GM19455 (cell line): ENCODE measurements at regions not wholly inside any gene's neighbourhood (a gene's known extent, or its start where the extent isn't known, plus 50 kb on each side); places are given as distances from the start of the nearest gene placed in this dataset.
"Not testable (repeated sequence)": the region's sequence is repeated elsewhere in the genome, so short reads cannot be mapped to it uniquely, and the experiment has no call there.

Experiments used
- ATAC-seq: cut with Tn5 transposase; IDR thresholded peaks from one replicate; pipeline ENCODE4 v1.9.1; 2021; ENCODE audit not compliant: unreplicated experiment

DNA sequence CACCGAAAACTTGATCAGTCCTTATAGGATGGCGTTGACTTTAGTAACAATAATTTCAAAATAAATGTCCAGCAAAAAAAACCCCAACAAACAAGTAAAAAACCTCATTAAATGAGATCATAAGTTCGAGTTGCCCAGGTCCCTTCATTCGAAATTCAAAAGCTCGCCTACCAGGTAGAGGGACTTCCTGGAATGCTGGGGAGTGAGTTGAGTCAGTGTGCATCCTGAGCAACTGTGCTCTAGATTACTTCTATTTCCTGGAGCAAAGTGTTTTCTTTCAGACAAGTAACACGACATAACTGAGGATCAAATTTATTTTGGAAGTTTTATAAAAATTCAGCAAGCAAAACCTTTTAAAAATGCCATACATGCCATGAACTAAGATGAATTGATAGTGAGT, 511.9 kb upstream of the CITED2 start:
- no peak for ATAC-seq

DNA sequence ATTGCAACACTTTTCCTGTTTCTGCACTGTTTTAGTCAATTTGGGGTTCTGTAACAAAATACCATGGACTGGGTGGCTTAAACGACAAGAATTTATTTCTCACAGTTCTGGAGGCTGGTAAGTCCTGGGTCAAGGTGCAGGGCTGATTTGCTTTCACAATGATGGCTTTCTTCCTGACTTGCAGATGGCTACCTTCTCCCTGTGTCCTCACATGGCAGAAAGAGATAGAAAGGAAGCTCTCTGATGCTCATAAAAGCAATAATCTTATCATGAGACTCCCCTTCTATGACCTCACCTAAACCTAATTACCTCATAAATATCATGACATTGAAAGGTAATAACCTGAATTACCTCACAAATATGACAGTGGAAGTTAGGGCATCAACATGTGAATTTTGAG, 511.5 kb upstream of the CITED2 start:
- no peak for ATAC-seq

DNA sequence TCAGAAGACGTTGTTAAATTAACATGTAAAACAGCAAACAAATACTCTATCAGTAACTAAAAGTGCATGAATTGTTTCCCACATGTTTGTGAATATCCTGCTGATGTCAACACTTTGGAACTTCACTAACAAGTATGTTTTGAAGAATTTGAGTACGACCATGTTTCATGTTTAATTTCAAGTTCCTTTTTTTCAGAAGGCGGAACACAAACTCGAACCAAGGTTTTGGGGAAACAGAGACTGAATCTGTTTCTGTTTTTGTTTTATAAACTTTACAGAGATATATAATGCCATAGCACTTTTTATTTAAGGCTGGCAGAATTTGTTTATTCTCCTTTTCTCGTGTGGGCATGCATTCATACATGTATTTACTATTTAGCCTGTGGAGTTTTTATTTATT, 509.3 kb upstream of the CITED2 start:
- no peak for ATAC-seq

DNA sequence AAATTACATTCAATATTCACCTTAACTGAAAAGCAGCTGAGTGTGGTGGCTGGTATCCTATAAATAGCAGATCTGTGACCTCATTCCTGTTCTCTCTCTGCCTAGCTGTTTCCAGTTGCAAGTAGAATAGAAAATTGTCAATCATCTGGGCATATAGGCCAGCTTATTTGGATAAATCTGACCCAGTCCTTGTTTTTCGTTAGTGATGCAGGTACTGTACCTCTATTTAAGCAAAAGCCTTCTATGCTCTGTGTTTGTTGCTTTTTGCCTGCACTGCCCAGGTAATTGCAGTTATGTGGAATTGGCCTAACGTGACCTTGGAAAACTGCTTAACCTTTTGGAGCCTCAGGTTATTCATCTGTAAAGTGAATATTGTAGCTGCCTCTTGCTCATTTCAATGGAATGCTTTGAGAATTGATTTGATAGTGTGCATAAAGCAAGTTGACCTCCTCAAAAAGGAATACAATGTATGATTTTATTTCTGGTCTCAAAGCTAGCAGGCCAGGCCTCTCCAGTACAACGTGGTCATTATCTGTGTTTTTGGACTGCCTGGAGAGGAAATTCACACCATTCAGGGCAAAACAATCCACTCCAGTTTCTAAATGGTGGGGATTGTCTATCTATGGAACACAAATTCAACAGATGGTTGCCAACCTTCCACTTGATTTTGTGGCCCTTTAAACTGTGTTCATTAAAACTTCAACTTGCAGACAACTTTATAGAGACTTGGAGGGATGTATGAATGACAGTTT, 508.7 kb upstream of the CITED2 start:
- ATAC-seq, result no peak

DNA sequence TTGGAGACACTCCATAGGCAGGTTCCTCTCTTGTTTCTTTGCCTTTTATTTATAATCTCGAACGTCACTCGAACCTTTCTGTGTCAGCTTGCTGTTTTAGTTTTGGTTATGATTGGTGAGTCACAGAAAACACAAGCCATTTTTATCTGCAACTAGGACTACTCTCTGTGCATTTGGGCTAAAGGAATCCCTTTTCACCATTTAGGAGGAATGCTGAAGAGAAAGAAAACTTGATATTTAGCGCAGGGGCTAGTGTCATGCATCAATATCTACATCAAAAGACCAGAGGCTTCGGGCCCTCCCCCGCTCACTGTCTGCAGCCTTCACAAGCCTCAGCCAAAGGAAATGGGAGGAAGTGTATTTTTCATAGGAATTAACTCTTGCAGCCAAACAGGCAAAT, 507.8 kb upstream of the CITED2 start:
- ATAC-seq, result no peak

DNA sequence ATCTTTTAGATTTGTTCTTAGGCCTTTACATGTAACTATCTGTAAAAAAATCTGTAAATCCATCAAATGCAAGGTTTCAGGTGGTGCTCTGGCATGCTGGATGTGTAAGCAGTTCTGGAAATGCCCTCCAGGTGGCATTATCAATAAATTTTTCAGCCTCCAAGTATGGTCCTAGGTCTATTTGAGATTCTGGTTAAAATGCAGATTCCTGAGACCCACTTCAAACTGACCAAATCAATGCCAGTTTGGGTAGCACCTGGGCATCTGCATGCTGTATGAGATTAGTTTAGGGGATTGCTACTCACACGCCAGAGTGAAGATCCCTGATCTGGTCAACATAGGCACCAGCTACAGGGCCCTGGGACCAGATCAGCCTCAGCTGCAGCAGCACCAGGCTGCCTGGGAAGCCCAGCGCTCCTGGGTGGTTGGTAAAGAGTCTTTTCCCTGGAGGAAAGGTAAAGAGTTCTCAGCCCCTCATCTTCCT, 507.3 kb upstream of the CITED2 start:
- ATAC-seq, result peak; percentile 82

DNA sequence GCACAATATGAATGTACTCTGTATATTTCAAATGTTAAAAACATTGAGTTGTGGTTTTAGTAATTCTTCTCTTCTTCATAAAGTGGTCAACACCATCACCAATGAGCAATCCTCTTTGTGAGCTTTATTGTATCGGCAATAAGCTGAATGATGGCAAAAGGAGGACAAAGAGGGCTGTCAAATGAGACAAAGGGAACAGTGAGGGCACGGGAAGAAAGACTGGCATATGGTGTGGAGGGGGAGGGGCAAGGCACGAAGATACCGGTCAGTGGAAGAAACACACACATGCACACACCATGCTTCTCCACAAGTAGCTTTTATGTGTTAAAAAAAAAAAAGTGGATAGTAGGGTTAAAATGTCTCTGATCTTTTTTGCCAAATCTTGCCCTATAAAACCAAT, 506.8 kb upstream of the CITED2 start:
- ATAC-seq, result no peak

- ATAC-seq, result no peak
These were observed 505.4 kb upstream of the CITED2 start for GRCh38 chr6:139879823-139880356.

DNA sequence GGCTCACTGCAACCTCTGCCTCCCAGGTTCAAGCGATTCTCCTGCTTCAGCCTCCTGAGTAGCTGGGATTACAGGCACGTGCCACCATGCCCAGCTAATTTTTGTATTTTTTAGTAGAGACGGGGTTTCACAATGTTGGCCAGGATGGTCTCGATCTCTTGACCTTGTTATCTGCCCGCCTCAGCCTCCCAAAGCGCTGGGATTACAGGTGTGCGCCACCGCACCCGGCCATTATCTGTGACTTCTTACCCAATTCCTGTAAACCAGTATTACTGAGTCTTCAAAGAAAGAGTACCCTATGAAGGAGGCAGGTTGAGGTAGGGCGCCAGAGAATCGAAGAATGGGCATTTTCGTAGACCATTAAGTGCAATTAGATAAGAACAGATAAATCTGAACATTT, 504.8 kb upstream of the CITED2 start:
- ATAC-seq, result not testable (repeated sequence)

GRCh38 chr6:139877828-139878405, 503.5 kb upstream of the CITED2 start:
- ATAC-seq, result no peak

GRCh38 chr6:139872665-139873064, 498.2 kb upstream of the CITED2 start:
- no peak for ATAC-seq

DNA sequence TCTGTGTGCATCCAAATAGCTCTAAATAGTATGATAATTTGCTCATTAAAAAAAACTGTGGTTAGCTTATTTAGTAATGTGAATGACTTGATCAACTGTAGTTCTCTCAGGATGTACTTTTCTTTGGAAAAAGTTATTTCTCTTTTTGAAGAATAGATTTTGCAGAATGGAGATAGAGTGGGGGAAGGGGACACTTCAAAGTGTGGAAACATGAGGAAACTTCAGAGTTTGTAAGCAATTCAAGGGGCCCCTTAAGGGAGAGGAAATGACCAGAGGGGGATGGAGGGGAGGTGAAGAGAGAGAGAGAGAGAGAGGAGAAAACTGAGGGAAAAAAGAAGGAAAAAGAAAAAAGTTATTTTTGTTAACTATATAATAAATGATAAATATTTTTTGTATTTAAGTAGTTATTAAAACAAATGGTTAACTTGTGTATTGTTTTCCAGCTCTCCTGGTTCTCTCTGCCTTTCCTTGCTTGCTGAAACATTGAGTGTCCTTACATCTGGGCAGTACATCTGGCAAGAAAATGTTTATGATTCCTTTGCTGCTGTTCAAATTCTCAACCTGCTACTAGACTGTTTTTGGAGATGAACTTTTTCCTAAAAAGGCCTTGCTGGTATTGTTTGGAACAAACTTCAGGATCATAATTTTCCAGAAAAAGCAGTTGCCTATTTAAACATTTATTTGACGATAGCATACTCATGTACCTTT, 497.5 kb upstream of the CITED2 start:
- ATAC-seq, result no peak

DNA sequence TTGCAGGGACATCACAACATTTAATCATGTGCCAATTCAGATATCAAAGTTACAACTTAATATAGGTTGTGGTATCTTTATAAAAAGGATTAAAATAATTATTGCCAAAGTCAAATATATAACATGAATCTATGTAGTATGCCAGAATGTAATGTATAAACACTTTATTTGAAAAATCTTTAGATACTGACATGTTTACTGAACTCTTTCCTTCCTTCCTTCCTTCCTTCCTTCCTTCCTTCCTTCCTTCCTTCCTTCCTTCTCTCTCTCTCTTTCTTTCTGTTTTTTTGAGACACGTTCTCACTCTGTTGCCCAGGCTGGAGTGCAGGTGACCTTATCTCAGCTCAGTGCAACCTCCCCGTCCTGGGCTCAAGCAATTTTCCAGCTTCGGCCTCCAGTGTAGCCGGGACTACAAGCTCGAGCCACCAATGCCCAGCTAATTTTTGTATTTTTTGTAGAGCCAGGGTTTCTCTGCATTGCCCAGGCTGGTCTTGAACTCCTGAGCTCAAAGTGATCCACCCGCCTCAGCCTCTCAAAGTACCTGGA, 496.8 kb upstream of the CITED2 start:
- ATAC-seq, result no peak

DNA sequence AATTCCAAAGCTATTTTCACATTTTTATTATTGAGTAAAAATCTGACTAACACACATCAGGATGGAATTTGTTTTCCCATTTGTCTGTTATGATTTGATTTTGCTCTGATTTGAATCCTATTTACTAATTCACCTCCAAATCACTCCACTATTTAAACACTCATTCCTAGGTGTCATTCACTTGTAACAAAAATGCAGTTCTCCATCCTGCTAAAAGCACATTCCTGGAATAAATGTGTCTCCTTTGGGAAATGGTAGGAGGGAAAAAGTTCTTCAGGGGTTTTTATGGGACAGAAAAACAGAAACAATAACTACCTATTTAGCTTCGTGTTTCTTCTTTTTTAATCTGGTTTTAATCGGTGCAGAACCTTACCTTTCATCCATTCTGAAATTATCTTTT, 494.1 kb upstream of the CITED2 start:
- no peak for ATAC-seq

GRCh38 chr6:139863964-139864363, 489.5 kb upstream of the CITED2 start:
- ATAC-seq, result no peak

GRCh38 chr6:139863346-139863745, 488.9 kb upstream of the CITED2 start:
- no peak for ATAC-seq

DNA sequence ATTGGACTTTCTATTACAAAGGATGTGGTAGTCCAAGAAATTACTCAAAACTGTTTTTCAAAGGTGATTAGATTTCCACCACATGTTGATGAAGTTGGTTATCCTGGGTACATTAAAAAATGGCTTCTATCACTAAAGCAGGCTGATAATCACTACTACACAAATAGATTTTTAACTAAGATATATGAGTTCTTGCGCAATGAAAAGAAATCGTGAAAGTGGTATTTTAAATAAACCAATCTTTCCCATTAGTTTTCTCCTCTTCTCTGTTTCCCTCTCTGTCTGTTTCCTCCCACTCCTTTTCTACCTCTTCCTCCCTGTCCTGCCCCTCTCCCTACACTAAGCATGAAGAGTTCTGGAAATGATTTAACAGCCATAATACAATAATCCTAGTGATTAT, 487.9 kb upstream of the CITED2 start:
- ATAC-seq, result no peak

DNA sequence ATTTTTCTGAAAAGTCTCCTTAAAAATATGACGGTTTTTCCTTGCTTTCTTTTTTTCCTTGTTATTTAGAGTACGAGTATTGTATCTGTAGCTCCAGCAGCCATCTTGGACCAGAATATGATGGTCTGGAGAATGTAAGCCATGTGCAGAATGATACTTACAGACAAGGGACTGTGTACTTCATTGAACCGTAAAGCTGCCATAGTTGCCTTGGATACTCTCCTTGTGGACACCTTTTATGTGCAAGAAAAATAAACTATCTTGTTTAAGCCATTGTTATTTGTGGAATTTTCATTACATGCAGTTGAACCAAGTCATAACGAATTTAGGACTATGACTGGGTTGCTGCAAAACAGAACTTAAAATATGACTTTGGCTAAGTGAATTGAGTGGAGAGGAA, 485.8 kb upstream of the CITED2 start:
- no peak for ATAC-seq

GRCh38 chr6:139858429-139858828, 484.0 kb upstream of the CITED2 start:
- no peak for ATAC-seq

GRCh38 chr6:139857143-139857542, 482.7 kb upstream of the CITED2 start:
- no peak for ATAC-seq

DNA sequence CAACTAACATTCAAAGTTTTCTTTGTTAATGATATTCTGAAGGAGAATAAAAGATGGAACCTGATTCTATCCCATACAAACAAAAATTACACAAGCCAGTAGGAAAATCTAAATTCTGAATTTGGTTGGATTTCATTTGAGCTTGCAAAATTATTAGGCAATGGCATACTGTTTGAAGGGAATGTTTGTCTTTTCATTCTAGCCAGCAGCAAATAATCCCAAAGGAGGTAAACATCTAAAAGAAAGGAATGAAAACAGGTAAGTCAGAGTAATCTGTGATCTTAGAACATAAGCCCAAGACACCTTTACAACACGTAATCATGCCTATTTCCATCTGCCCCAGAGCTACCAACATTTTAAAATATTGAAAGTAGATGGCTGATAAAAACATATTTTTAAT, 482.1 kb upstream of the CITED2 start:
- no peak for ATAC-seq
